Putamen (tissue), 1 donor: ENCODE measurements at regions not wholly inside any gene's neighbourhood (a gene's known extent, or its start where the extent isn't known, plus 50 kb on each side); places are given as distances from the start of the nearest gene placed in this dataset.
"Not testable (repeated sequence)": the region's sequence is repeated elsewhere in the genome, so short reads cannot be mapped to it uniquely, and the experiment has no call there.

Experiments used
- DNase-seq: peaks from one replicate; pipeline ENCODE4 v3.0.0-alpha.2; 2016; ENCODE audit warnings: low spot score

- DNase-seq: no peak
These were observed 264.9 kb downstream of the TSN start for GRCh38 chr2:122020377-122020776.

- no peak for DNase-seq
These were observed 266.5 kb downstream of the TSN start for GRCh38 chr2:122021941-122022340.

GRCh38 chr2:122022531-122022930, 267.1 kb downstream of the TSN start:
- DNase-seq: no peak

GRCh38 chr2:122023059-122023864, 267.8 kb downstream of the TSN start:
- no peak for DNase-seq

GRCh38 chr2:122027510-122028217, 272.2 kb downstream of the TSN start:
- no peak for DNase-seq

- peak; percentile 39 for DNase-seq
These were observed 273.1 kb downstream of the TSN start for GRCh38 chr2:122028371-122029100.

- no peak for DNase-seq
These were observed 274.0 kb downstream of the TSN start for GRCh38 chr2:122029456-122029855.

- no peak for DNase-seq
These were observed 274.5 kb downstream of the TSN start for GRCh38 chr2:122029945-122030344.

- DNase-seq: peak; percentile 7
These were observed 276.3 kb downstream of the TSN start for GRCh38 chr2:122031544-122032263.

GRCh38 chr2:122032264-122032645, 276.8 kb downstream of the TSN start:
- no peak for DNase-seq

- DNase-seq: no peak
These were observed 278.3 kb downstream of the TSN start for GRCh38 chr2:122033778-122034177.

GRCh38 chr2:122034344-122034743, 278.9 kb downstream of the TSN start:
- DNase-seq: no peak

- DNase-seq: no peak
These were observed 279.3 kb downstream of the TSN start for GRCh38 chr2:122034777-122035176.

- not testable (repeated sequence) for DNase-seq
These were observed 283.4 kb downstream of the TSN start for GRCh38 chr2:122038816-122039215.

GRCh38 chr2:122041455-122041854, 286.0 kb downstream of the TSN start:
- DNase-seq: no peak

GRCh38 chr2:122051659-122052058, 296.2 kb downstream of the TSN start:
- DNase-seq: not testable (repeated sequence)

- no peak for DNase-seq
These were observed 300.1 kb downstream of the TSN start for GRCh38 chr2:122055521-122055931.

GRCh38 chr2:122056853-122057252, 301.4 kb downstream of the TSN start:
- no peak for DNase-seq

- no peak for DNase-seq
These were observed 305.8 kb downstream of the TSN start for GRCh38 chr2:122061206-122061605.

GRCh38 chr2:122061831-122062230, 306.4 kb downstream of the TSN start:
- DNase-seq: no peak

GRCh38 chr2:122062506-122062905, 307.1 kb downstream of the TSN start:
- DNase-seq: no peak

GRCh38 chr2:122063716-122064115, 308.3 kb downstream of the TSN start:
- DNase-seq: no peak
